Activated naive CD8-positive, alpha-beta T cell treated with anti-CD3 and anti-CD28 coated beads, Interleukin-2, amount 10 ng/mL, durations not matched to agents 7 days and 5 days (primary cell): ENCODE measurements at regions not wholly inside any gene's neighbourhood (a gene's known extent, or its start where the extent isn't known, plus 50 kb on each side); places are given as distances from the start of the nearest gene placed in this dataset.
A peak's percentile ranks its signal among the peaks of the same experiment; 100 is the strongest.

ENCODE experiments used
- ATAC-seq: fragments of 150-1000 bp; cut with Tn5 transposase; one replicate; pipeline ENCODE4 v1.10.0; 2021; ENCODE audit warnings: low read depth, moderate library complexity
- POLR2A ChIA-PET: fragments of 350-600 bp; sonication (Branson Sonifier 250); formaldehyde crosslinking; loops from one replicate; lab custom pipeline; 2021; ENCODE audit warnings: antibody characterized with exemption; lab: Charles Lee
- DNase-seq: peaks from one replicate; pipeline ENCODE4 v3.0.0; 2021
- H3K27ac Mint-ChIP-seq: one replicate; pipeline ENCODE4 v1.8.0; 2022; ENCODE audit warnings: mild to moderate bottlenecking, mixed read lengths
- H3K27me3 Mint-ChIP-seq: one replicate; pipeline ENCODE4 v1.8.0; 2022; ENCODE audit warnings: mild to moderate bottlenecking, moderate library complexity, mixed read lengths
- H3K36me3 Mint-ChIP-seq: one replicate; pipeline ENCODE4 v1.8.0; 2021; ENCODE audit warnings: mild to moderate bottlenecking, mixed read lengths
- H3K4me1 Mint-ChIP-seq: one replicate; pipeline ENCODE4 v1.8.0; 2021; ENCODE audit warnings: mixed read lengths
- H3K4me3 Mint-ChIP-seq: one replicate; pipeline ENCODE4 v1.8.0; 2022; ENCODE audit warnings: mild to moderate bottlenecking, moderate library complexity, mixed read lengths
- H3K9me3 Mint-ChIP-seq: one replicate; pipeline ENCODE4 v1.8.0; 2021; ENCODE audit warnings: mixed read lengths

DNA sequence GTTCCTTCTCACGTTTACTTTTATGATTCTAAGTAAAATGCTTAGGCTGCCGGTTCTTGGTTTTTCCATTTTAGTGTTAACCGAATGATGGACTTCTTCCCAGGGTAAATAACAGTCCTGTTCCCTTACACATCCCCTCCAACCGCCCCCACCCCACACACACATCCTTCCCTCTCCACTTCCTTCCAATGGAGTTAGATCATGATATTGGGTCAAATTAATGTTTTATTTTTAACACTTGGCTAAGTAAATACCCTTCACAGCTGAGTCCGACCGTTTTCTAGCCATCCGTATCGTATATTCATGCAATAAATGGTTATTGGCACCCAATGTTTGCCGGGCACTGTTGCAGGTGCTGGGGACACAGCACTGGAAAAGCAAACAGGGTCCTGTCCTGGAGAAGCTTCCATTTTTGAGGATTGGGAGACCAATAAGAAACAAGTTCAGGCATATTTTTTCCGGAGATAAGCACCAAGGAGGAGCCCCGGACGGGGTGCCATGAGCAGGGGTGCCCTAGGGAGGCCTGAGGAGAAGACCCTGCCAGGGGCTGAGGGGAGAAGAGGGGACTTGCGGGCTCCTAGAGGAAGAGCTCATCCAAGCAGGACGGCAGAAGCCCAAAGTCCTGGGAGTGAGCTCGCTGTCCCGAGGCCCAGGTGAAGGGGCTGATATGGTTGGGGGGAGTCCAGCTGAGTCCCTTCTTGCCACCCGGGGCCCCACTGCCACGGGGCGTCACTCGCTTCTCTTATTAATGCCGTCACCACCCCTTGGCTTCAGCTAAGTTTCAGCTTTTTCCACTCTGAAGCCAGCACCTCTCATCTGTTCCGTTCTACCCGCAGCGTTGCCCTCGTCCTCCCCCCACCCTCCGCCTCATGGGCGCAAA lies 126.0 kb upstream of the RET start:
- Mint-ChIP-seq H3K4me1 (no peaks in the 10 kb centered on the region), H3K4me3 (no peak overlapping the region), H3K27ac (no peak overlapping the region), H3K36me3 (no peaks in the 10 kb centered on the region), H3K27me3 (peaks cover 28% of the 10 kb centered on the region), H3K9me3 (no peaks in the 10 kb centered on the region)
- DNase-seq, result peak; percentile 6
- POLR2A ChIA-PET, result no interaction called here
- no peak for ATAC-seq

DNA sequence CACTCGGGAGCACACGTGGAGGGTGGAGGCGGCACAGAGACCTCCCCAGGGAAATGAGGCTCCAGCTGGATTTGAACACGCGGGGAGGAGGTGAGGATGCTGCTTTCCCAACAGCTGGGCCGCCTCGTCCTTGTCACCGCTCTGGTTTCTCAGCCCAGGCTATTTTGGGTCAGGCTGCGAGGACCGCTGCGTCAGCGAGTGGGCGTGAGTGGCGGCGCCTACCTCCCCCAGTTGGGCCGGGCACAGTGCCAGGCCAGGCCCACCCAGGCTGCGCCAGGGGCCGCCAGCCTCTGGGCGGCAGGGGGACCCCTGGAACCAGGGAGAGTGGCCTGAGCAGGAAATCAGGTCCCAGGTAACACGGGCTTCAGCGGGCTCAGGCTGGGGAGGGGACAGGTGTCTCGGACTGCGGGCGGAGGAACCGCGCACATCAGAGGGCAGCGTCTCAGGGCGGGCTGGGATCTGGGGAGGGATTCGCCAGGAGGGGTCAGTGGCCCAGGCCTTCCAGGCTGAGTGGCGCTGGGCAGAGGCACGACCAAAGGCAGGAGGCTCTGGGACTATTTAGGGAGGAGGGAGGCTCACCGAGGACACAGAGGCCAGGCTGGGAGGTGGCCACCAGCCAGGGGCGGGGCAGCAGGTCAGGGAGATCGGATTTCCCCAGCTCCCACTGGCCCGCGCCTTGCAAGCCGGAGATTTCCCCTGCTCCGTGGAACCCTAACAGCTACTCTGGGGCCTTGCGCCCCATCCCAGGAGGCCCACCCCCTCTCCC lies 125.2 kb upstream of the RET start:
- H3K9me3 Mint-ChIP-seq, result no peaks in the 10 kb centered on the region
- H3K27ac Mint-ChIP-seq, result no peak overlapping the region
- peaks cover 21% of the 10 kb centered on the region for H3K27me3 Mint-ChIP-seq
- DNase-seq, result peak; percentile 21
- H3K36me3 Mint-ChIP-seq, result no peaks in the 10 kb centered on the region
- no peak for ATAC-seq
- H3K4me3 Mint-ChIP-seq, result no peak overlapping the region
- no peaks in the 10 kb centered on the region for H3K4me1 Mint-ChIP-seq
- POLR2A ChIA-PET, result no interaction called here

GRCh38 chr10:42952349-42952748 lies 124.5 kb upstream of the RET start:
- Mint-ChIP-seq H3K4me3 (no peak overlapping the region), H3K27ac (no peak overlapping the region), H3K36me3 (no peaks in the 10 kb centered on the region), H3K9me3 (no peaks in the 10 kb centered on the region), H3K27me3 (peaks cover 19% of the 10 kb centered on the region), H3K4me1 (no peaks in the 10 kb centered on the region)
- ATAC-seq, result no peak
- POLR2A ChIA-PET, result no interaction called here
- peak; percentile 8 for DNase-seq

GRCh38 chr10:42952931-42953683 lies 123.8 kb upstream of the RET start:
- Mint-ChIP-seq H3K36me3 (no peaks in the 10 kb centered on the region), H3K27me3 (peaks cover 14% of the 10 kb centered on the region), H3K4me1 (no peaks in the 10 kb centered on the region), H3K4me3 (no peak overlapping the region), H3K9me3 (no peaks in the 10 kb centered on the region), H3K27ac (no peak overlapping the region)
- peak; percentile 15 for DNase-seq
- POLR2A ChIA-PET, result no interaction called here
- ATAC-seq, result no peak

- no peak overlapping the region for H3K27ac Mint-ChIP-seq
- H3K27me3 Mint-ChIP-seq, result peaks cover 9% of the 10 kb centered on the region
- H3K9me3 Mint-ChIP-seq, result no peaks in the 10 kb centered on the region
- POLR2A ChIA-PET, result no interaction called here
- no peaks in the 10 kb centered on the region for H3K36me3 Mint-ChIP-seq
- peak; percentile 10 for DNase-seq
- no peaks in the 10 kb centered on the region for H3K4me1 Mint-ChIP-seq
- ATAC-seq, result no peak
- no peak overlapping the region for H3K4me3 Mint-ChIP-seq
These were observed 122.9 kb upstream of the RET start for GRCh38 chr10:42953684-42954674.

DNA sequence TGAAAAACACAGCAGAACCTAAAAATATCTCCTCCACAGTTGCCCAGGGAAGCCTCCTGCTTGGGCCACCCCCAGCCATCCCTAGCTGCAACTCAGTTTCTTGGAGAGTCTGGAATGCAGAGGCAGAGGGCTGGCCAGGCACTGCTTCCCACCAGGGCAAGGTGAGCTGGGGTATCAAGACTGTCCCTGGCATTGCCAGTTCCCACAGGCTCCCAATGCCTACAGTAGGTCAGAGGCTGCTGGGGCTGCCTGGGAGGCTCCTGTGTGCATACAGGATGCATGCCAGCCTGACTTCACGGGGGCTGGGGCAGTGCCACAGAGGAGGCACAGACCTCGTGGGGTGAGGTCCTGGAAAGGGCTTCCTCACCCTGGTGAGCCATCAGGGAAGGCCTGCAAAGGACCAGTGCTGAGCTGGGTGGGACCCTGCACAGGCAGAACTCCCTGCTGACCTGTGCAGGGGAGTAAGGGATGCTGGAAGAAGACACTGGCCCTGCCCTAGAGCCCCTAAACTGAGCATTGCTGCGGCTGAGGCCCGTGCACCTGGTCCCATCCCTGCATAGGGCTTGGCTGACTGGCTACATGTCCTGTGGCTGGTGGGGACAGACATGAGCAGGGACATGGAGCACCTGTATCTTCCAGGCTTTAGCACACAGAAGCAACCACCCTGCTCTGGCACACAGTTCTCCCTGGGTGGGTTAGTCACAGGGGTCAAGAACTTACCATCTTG lies 121.9 kb upstream of the RET start:
- H3K27ac Mint-ChIP-seq, result no peak overlapping the region
- no peaks in the 10 kb centered on the region for H3K9me3 Mint-ChIP-seq
- peaks cover 6% of the 10 kb centered on the region for H3K27me3 Mint-ChIP-seq
- H3K36me3 Mint-ChIP-seq, result no peaks in the 10 kb centered on the region
- no peak overlapping the region for H3K4me3 Mint-ChIP-seq
- no peak for ATAC-seq
- DNase-seq, result peak; percentile 16
- POLR2A ChIA-PET, result no interaction called here
- H3K4me1 Mint-ChIP-seq, result no peaks in the 10 kb centered on the region

DNA sequence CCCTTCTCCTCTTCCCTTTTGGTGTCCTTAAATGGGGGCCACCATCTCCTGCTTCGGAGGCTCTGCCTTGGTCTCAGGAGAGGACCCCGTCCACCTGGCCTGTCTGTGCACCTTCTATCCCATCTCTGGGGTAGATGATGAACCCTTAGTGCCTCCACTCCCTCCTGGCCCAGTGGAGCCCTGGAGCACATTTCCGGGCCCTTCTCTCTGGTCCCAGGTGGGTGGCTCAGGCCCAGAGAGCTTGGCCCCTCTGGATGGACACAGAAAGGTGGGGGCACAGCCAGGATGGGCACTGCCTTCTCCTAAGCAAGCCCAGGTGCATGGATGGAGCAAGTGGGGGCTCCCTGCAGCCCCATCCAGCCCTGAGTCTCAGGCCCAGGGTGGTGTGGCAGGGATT lies 121.4 kb upstream of the RET start:
- no peak overlapping the region for H3K4me3 Mint-ChIP-seq
- DNase-seq (no peak), ATAC-seq (no peak)
- H3K27me3 Mint-ChIP-seq, result peaks cover 4% of the 10 kb centered on the region
- POLR2A ChIA-PET, result no interaction called here
- H3K9me3 Mint-ChIP-seq, result no peaks in the 10 kb centered on the region
- no peaks in the 10 kb centered on the region for H3K4me1 Mint-ChIP-seq
- no peaks in the 10 kb centered on the region for H3K36me3 Mint-ChIP-seq
- H3K27ac Mint-ChIP-seq, result no peak overlapping the region

DNA sequence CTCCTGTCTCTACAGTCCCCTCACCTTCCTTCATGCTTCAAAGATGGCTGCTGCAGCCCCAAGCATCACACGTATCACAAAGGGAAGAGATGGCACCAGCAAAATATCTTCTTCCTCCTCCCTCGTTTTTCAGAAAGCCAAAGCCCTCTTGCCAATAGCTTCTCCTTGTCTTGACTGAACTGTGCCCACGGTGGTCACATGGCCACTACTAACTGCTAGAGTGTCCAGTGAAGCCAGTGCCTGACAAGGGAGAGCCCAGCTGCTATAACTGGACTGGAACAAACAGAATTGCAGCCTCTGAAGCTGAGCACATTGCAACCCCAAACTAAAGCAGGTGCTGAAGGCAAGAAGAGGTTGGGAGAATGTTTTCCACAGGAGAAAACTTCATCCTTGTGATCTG lies 120.8 kb upstream of the RET start:
- H3K27ac Mint-ChIP-seq, result no peak overlapping the region
- no peak overlapping the region for H3K4me3 Mint-ChIP-seq
- POLR2A ChIA-PET, result no interaction called here
- DNase-seq (no peak), ATAC-seq (no peak)
- no peaks in the 10 kb centered on the region for H3K27me3 Mint-ChIP-seq
- H3K9me3 Mint-ChIP-seq, result no peaks in the 10 kb centered on the region
- no peaks in the 10 kb centered on the region for H3K4me1 Mint-ChIP-seq
- H3K36me3 Mint-ChIP-seq, result no peaks in the 10 kb centered on the region

GRCh38 chr10:42958142-42958868 lies 118.6 kb upstream of the RET start:
- Mint-ChIP-seq H3K4me3 (no peak overlapping the region), H3K27ac (no peak overlapping the region), H3K4me1 (no peaks in the 10 kb centered on the region), H3K27me3 (no peaks in the 10 kb centered on the region), H3K9me3 (no peaks in the 10 kb centered on the region), H3K36me3 (no peaks in the 10 kb centered on the region)
- DNase-seq (no peak), ATAC-seq (no peak)
- POLR2A ChIA-PET, result no interaction called here

- POLR2A ChIA-PET, result no interaction called here
- no peak overlapping the region for H3K4me3 Mint-ChIP-seq
- H3K9me3 Mint-ChIP-seq, result no peaks in the 10 kb centered on the region
- no peaks in the 10 kb centered on the region for H3K36me3 Mint-ChIP-seq
- no peaks in the 10 kb centered on the region for H3K4me1 Mint-ChIP-seq
- H3K27ac Mint-ChIP-seq, result no peak overlapping the region
- ATAC-seq, result no peak
- DNase-seq, result no peak
- peaks cover 3% of the 10 kb centered on the region for H3K27me3 Mint-ChIP-seq
These were observed 117.0 kb upstream of the RET start for GRCh38 chr10:42959833-42960232.

DNA sequence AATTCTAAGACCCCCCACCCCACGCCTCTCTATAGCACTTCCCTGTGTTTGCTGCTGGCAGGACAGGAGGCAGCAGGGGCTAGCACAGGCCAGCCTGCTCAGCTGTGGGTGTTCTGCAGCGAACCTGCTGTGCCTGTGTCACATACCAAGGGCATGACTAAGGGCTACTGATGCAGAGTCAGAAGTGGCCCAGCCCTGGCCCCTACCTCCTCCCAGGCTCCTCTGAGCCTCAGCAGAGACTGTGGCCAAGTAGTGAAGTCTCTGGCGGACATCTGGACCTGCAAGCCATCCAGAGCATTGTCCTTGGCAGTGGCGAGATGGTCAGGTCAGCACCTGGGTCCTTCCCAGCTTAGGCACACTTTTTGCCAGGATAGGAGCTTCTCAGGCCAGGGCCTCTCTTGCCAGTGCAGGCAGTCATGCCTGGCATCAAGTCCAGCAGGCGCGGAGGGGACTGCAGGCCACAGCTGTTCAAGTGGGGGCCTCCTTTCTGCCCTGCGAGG lies 116.3 kb upstream of the RET start:
- H3K27me3 Mint-ChIP-seq, result peaks cover 3% of the 10 kb centered on the region
- DNase-seq, result peak; percentile 17
- H3K27ac Mint-ChIP-seq, result no peak overlapping the region
- ATAC-seq, result no peak
- no peaks in the 10 kb centered on the region for H3K36me3 Mint-ChIP-seq
- no peaks in the 10 kb centered on the region for H3K4me1 Mint-ChIP-seq
- H3K9me3 Mint-ChIP-seq, result no peaks in the 10 kb centered on the region
- POLR2A ChIA-PET, result no interaction called here
- no peak overlapping the region for H3K4me3 Mint-ChIP-seq
